Spinal cord (tissue), 10 donors: ENCODE measurements at regions not wholly inside any gene's neighbourhood (a gene's known extent, or its start where the extent isn't known, plus 50 kb on each side); places are given as distances from the start of the nearest gene placed in this dataset. TPM values are rescaled to one million over a fixed set of nuclear protein-coding genes. Genes with fewer than 3 reads are reported as not detected.
"Not testable (repeated sequence)": the region's sequence is repeated elsewhere in the genome, so short reads cannot be mapped to it uniquely, and the experiment has no call there.

ENCODE experiments used
- DNase-seq, 6 donors: peaks; one replicate each; pipeline versions ENCODE4 v3.0.0 to v3.0.0-alpha.2; 2013 to 2015; ENCODE audit warnings: low spot score in 6 of 6, low read depth in 4 of 6
- H3K27ac ChIP-seq: one replicate; pipeline ENCODE4 v1.5.1; 2013; ENCODE audit warnings: low read depth, low read length, control low read depth
- H3K27me3 ChIP-seq: one replicate; pipeline ENCODE4 v1.6.1; 2013; ENCODE audit warnings: low read length; ENCODE audit not compliant: control insufficient read depth, insufficient read depth
- H3K36me3 ChIP-seq: one replicate; pipeline ENCODE4 v1.6.1; 2013; ENCODE audit warnings: low read length; ENCODE audit not compliant: control insufficient read depth, insufficient read depth
- H3K4me1 ChIP-seq: one replicate; pipeline ENCODE4 v1.6.1; 2013; ENCODE audit warnings: low read length; ENCODE audit not compliant: control insufficient read depth, insufficient read depth
- H3K4me3 ChIP-seq: one replicate; pipeline ENCODE4 v1.5.1; 2013; ENCODE audit warnings: low read depth, low read length, control low read depth
- H3K9me3 ChIP-seq: one replicate; pipeline ENCODE4 v1.6.1; 2013; ENCODE audit warnings: low read length; ENCODE audit not compliant: control insufficient read depth, insufficient read depth
- WGBS: methylation state at CpG from one replicate; pipeline ENCODE4 v1.1.5; 2013; ENCODE audit warnings: missing lambda C conversion rate; ENCODE audit not compliant: insufficient coverage; 5-methylcytosine and 5-hydroxymethylcytosine counted together
- small RNA-seq: library from RNA; depleted of rRNA; stranded (forward); fragments of <200 nt; gene quantifications from one replicate; pipeline ENCODE3, GENCODE V24; 2014; ENCODE audit warnings: low replicate concordance
- donor health status: healthy.

DNA sequence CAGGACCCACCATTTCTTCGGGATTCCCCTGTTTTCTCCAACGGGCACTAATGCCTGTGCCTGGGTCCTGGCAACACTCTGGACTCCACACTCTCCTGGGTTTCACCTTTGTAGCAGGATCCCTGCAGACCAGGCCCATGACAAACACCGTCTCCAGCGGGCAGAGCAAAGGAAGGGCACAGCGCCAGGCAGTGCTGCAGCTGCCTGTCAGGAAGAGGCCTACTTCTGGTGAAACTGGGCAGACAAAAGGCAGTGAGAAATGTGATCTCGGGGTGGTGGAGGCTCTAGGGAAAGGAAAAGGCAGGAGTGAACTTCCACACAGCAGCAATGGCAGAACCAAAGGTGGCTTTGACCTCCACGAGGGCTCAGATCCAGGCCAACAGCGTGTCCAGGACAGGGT is 165.3 kb downstream of the OR4F15 start:
- not testable (repeated sequence) for H3K9me3 ChIP-seq, H3K36me3 ChIP-seq, H3K4me1 ChIP-seq, H3K4me3 ChIP-seq, H3K27ac ChIP-seq, H3K27me3 ChIP-seq, DNase-seq
- WGBS: no CpG with 5 or more reads among the region's 8 CpGs

DNA sequence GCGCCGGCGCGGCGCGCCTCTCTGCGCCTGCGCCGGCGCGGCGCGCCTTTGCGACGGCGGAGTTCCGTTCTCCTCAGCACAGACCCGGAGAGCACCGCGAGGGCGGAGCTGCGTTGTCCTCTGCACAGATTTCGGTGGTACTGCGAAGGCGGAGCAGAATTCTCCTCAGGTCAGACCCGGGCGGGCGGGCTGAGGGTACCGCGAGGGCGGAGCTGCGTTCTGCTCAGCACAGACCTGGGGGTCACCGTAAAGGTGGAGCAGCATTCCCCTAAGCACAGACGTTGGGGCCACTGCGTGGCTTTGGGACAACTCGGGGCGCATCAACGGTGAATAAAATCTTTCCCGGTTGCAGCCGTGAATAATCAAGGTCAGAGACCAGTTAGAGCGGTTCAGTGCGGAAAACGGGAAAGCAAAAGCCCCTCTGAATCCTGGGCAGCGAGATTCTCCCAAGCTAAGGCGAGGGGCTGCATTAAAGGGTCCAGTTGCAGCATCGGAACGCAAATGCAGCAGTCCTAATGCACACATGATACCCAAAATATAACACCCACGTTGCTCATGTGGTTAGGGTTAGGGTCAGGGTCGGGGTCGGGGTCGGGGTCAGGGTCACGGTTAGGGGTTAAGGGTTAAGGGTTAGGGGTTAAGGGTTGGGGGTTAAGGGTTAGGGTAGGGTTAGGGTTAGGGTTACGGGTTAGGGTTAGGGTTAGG is 168.4 kb downstream of the OR4F15 start:
- H3K9me3 ChIP-seq, H3K27ac ChIP-seq, H3K4me1 ChIP-seq, H3K27me3 ChIP-seq, H3K36me3 ChIP-seq, H3K4me3 ChIP-seq: not testable (repeated sequence)
- 72% methylated on average over 48 of the region's 53 CpGs for WGBS
- peak in 1 of 6 donors; percentile 54 for DNase-seq

Small RNA genes in the stretch of these regions (small RNA-seq; reads per million reads assigned to genes)
- gene AC140725.2: not detected
- gene MIR6859-3: not detected
